ACHN (cell line): ENCODE measurements at regions not wholly inside any gene's neighbourhood (a gene's known extent, or its start where the extent isn't known, plus 50 kb on each side); places are given as distances from the start of the nearest gene placed in this dataset.
A peak's percentile ranks its signal among the peaks of the same experiment; 100 is the strongest.
"Not testable (repeated sequence)": the region's sequence is repeated elsewhere in the genome, so short reads cannot be mapped to it uniquely, and the experiment has no call there.

Experiments used
- DNase-seq: peaks from one replicate; pipeline ENCODE4 v3.0.0-alpha.2; 2015
- in situ Hi-C: cut with HindIII; loops from 2 replicates; pipeline ENCODE4 v1.10.0; 2017; ENCODE audit warnings: low sequenced_read_pairs, low pct_ligation_motif_present, low pct_unique_long_range_greater_than_20kb

DNA sequence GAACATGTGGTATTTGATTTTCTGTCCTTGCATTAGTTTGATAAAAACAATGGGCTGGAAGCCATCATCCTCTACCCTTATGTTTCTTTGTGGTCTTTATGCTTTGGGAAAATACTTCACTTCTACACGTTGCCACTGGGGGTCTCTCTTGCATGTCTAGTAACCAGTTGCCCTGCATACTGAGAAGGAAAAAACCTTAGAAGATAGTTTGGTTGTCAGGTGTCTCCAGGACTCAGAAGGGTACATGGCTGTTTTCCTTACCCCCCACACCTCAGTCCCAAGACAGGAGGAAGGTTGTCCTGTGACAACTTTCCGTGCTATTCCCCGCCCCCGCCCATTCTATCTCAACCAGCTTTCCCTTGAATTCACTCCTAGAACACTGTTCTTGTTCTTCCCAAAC, 62.1 kb upstream of the LANCL3 start:
- DNase-seq: peak; percentile 0
- in situ Hi-C loops: no loop called here

GRCh38 chrX:37516512-37516911, 54.9 kb upstream of the LANCL3 start:
- in situ Hi-C loops, DNase-seq: not testable (repeated sequence)

DNA sequence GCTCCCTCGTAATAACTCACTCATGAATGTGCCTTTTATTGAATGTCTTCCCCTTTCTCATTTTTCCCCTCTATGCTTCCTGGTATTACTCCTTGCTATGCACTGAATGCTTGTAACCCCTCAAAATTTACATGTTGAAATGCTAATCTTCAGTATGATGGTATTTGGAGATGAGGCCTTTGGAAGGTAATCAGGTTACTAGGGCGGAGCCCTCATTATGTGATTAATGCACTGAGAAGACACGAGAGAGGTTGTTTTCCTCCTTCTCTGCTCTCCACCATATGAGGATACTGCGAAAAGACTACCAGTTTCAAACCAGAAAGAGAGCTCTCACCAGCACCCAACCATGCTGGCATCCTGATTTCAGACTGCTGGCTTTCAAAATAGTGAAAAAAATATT, 52.2 kb upstream of the LANCL3 start:
- in situ Hi-C loops, DNase-seq: not testable (repeated sequence)

DNA sequence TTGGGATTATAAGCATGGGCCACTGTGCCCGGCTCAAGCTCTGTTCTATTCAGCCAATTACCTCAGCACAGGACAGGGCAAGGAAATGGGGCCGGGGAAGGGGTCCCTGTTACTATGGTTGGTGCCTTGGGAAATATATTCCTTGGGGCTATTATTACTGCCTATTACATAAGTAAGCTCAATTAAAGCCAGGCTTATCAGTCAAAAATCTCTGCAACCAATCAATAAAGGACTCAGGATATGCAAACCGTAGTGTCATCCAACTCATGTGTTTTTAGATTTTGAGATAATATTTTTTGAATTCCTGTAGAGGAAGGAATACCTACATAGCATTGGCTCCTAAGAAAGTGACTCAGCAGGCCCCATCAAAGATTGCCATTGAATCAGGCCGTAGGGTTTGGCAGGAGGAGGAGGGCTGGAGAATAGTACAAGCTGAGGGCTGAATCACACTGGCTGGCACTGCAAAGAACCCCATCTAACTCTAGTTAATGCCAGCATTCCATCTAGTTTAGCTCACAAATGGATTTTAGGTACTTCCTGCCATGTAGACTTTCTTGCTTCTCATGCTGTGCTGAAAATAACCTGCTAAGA, 50.5 kb upstream of the LANCL3 start:
- peak; percentile 11 for DNase-seq
- in situ Hi-C loops: not testable (repeated sequence)
